Aorta (tissue), 5 donors: ENCODE measurements at regions not wholly inside any gene's neighbourhood (a gene's known extent, or its start where the extent isn't known, plus 50 kb on each side); places are given as distances from the start of the nearest gene placed in this dataset.

ENCODE experiments used
- ATAC-seq: fragments of 200-7000 bp; cut with Tn5 transposase; one replicate; pipeline ENCODE4 v1.9.1; 2022; ENCODE audit warnings: moderate library complexity; ENCODE audit not compliant: low FRiP score
- DNase-seq, 2 donors: peaks; one replicate each; pipeline ENCODE4 v3.0.0-alpha.2; 2020
- H3K27ac ChIP-seq, 2 donors: one replicate each; pipeline ENCODE4 v1.5.1; 2013; ENCODE audit warnings: low read length in 2 of 2, mild to moderate bottlenecking in 2 of 2, moderate library complexity in 2 of 2, control low read depth in 1 of 2, inconsistent platforms in 1 of 2, low read depth in 1 of 2
- H3K27me3 ChIP-seq, 2 donors: one replicate each; pipeline ENCODE4 v1.6.1; 2013; ENCODE audit warnings: control low read depth in 1 of 2, low read length in 1 of 2, mild to moderate bottlenecking in 1 of 2, moderate library complexity in 1 of 2; ENCODE audit not compliant: insufficient read depth in 2 of 2, control insufficient read depth in 1 of 2
- H3K36me3 ChIP-seq, 2 donors: one replicate each; pipeline ENCODE4 v1.6.1; 2013; ENCODE audit warnings: control low read depth in 1 of 2, low read length in 1 of 2, mild to moderate bottlenecking in 1 of 2; ENCODE audit not compliant: insufficient read depth in 2 of 2, control insufficient read depth in 1 of 2
- H3K4me1 ChIP-seq, 2 donors: one replicate each; pipeline ENCODE4 v1.6.1; 2013; ENCODE audit warnings: low read length in 2 of 2, control low read depth in 1 of 2, mild to moderate bottlenecking in 1 of 2, moderate library complexity in 1 of 2; ENCODE audit not compliant: insufficient read depth in 2 of 2, control insufficient read depth in 1 of 2
- H3K4me3 ChIP-seq, 2 donors: one replicate each; pipeline ENCODE4 v1.5.1; 2013; ENCODE audit warnings: low read length in 2 of 2, control low read depth in 1 of 2, mild to moderate bottlenecking in 1 of 2
- H3K9me3 ChIP-seq: one replicate; pipeline ENCODE4 v1.6.1; 2013; ENCODE audit warnings: mild to moderate bottlenecking, low read length; ENCODE audit not compliant: control insufficient read depth
- WGBS, 2 donors: extraction: QIAGEN DNeasy Blood & Tissue Kit; methylation state at CpG; one replicate each; pipeline ENCODE4 v1.1.7; 2013; 5-methylcytosine and 5-hydroxymethylcytosine counted together
- intact Hi-C, 2 donors: fragments of 100-400 bp; cut with DNase I; formaldehyde crosslinking; loops; one replicate each; pipeline versions ENCODE4 v1.14.2 to v1.15.0; 2022
- donor health status: healthy with polysubstance abuse.
- donor health status: Bipolar disorder and iron deficiency.
- donor health status: DM: no; HTN: no; CAD: no.
- donor health status: DM: no; HTN: no; CAD: no.
- donor health status: DM: yes; HTN: yes; CAD: no.

- ATAC-seq (peak; percentile 38), DNase-seq (peak in 1 of 2 donors; percentile 4)
- H3K4me1 ChIP-seq = no peaks in the 10 kb centered on the region
- no peaks in the 10 kb centered on the region for H3K36me3 ChIP-seq
- no peak overlapping the region for H3K4me3 ChIP-seq
- 71 to 82% methylated on average over 12 of the region's 12 CpGs for WGBS, 2 donors
- no peak overlapping the region for H3K27ac ChIP-seq
- H3K27me3 ChIP-seq = no peaks in the 10 kb centered on the region
- H3K9me3 ChIP-seq = no peaks in the 10 kb centered on the region
- intact Hi-C loops = no loop called here
Measured at GRCh38 chr3:82939491-82940097, 1178.1 kb upstream of the GBE1 start.

DNA sequence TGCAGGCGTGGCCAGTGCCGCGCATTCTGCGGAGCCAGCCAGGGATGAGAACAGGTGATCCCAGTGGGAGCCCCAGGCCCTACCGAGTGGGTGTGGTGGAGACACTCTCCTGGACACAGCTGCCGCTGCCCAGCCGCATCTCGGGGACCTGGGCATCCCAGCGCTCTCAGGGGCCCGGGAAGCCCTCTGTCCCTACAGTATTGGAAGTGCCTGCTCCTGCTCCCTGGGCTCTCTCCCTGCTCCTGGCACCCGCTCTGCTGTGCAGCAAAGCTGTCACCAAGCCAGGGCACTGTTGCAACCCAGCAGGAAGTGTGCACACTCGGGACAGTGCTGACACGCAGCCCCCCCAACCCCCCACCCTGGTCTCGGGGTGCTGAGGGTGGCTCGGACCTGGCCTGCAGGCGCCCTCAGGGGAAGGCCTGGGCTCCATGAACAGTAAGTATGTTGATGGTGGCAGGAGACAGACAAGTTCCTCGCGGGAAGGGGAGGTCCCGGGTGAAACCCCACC lies 1177.4 kb upstream of the GBE1 start:
- WGBS, 2 donors = 92 to 96% methylated on average over 18 to 19 of the region's 19 CpGs
- Histone ChIP-seq H3K27me3 (no peaks in the 10 kb centered on the region), H3K4me3 (no peak overlapping the region), H3K4me1 (no peaks in the 10 kb centered on the region), H3K9me3 (no peaks in the 10 kb centered on the region), H3K27ac (no peak overlapping the region), H3K36me3 (no peaks in the 10 kb centered on the region)
- DNase-seq (peak in 1 of 2 donors; percentile 57), ATAC-seq (peak; percentile 64)
- intact Hi-C loops = no loop called here

DNA sequence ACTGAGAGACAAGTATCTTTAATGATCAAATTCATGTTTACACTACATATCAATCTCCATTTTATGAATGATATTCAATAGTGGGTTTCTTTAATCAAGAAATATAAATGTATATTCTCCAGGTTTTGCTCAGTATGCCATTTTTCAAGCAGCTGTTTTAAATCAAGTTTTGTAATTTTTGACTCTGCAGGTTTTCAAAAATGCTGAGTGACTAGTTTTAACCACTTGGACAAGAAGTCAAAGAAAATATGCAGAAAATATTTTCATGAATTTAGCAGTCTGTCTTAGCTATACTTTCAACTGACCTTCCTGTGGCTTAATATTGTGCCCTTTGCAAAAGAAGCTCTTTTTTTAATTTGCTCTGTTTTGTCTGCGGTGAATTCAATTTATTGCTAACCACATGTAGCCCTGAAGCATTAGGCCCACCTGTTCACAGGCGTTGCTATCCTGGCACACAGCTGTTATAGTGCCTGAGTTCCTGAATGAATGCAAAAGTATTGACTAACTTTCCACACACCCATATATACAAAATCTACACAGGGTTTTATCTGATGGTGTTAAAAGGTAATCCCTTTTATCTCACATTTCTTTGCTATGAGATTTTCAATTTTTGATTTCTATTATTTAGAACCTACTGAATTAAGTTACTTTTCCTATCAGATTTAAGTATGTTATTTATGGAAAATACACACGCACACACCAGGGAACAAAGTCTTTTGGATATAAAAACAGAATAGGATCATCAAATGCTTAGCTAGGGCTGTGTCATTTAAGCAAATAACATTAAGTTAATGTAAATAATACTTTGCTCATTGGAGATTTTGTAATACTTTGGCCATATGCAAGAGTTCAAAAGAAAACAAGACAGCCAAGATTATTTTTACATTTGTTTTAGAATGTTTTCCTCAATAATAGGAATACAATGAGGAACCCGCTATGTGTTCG lies 1166.1 kb upstream of the GBE1 start:
- intact Hi-C loops = no loop called here
- H3K4me3 ChIP-seq = no peak overlapping the region
- no peaks in the 10 kb centered on the region for H3K27me3 ChIP-seq
- H3K4me1 ChIP-seq = no peaks in the 10 kb centered on the region
- WGBS, 2 donors = 81 to 82% methylated on average over 5 of the region's 5 CpGs
- no peaks in the 10 kb centered on the region for H3K9me3 ChIP-seq
- H3K36me3 ChIP-seq = no peaks in the 10 kb centered on the region
- no peak overlapping the region for H3K27ac ChIP-seq
- ATAC-seq (no peak), DNase-seq (no peak)

DNA sequence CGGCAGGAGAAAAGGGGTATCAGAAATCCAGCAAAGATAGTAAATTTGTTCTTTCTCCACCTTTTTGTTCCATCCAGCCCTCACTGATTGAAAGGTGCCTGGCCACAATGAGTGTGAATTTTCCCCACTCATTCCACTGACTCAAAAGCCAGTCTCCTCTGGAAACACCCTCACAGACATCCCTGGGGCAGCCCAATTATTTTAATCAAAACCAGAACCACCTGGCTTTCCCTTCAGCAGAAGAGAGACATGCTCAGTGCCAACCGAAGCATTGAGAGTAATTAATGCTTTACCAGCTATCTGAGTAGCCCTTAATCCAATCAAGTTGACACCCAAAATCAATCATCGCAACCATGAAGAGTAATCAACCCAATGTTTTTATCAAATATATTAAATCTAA lies 1129.6 kb upstream of the GBE1 start:
- 67 to 86% methylated on average over 3 of the region's 3 CpGs for WGBS, 2 donors
- H3K9me3 ChIP-seq = no peaks in the 10 kb centered on the region
- ATAC-seq = no peak
- H3K36me3 ChIP-seq = no peaks in the 10 kb centered on the region
- H3K4me3 ChIP-seq = no peak overlapping the region
- no peak for DNase-seq
- intact Hi-C loops = no loop called here
- no peak overlapping the region for H3K27ac ChIP-seq
- H3K4me1 ChIP-seq = no peaks in the 10 kb centered on the region
- H3K27me3 ChIP-seq = no peaks in the 10 kb centered on the region

GRCh38 chr3:82883072-82883471 lies 1121.6 kb upstream of the GBE1 start:
- H3K36me3 ChIP-seq = no peaks in the 10 kb centered on the region
- 88 to 91% methylated on average over 2 of the region's 2 CpGs for WGBS, 2 donors
- H3K27ac ChIP-seq = no peak overlapping the region
- no peak overlapping the region for H3K4me3 ChIP-seq
- DNase-seq = no peak
- H3K27me3 ChIP-seq = no peaks in the 10 kb centered on the region
- H3K4me1 ChIP-seq = no peaks in the 10 kb centered on the region
- no peaks in the 10 kb centered on the region for H3K9me3 ChIP-seq
- intact Hi-C loops = no loop called here
- ATAC-seq = no peak

DNA sequence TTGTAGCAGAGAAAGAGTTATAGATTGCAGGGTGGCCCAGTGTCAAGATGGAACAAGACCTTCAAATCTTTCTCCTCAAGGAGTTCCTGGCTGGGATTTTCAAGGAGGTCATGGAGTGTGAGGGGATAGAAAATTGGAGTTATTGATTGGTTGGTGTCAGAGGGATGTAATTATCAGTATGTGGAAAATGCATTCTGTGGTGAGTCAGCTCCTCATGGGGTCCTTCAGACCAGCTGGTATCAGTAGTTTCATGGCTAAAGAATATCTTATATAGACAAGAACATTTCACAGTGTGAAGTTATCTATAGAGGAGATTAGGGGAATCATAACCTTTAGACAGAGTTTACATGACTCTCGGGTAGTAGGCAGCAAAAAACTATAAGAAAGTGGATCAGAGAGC lies 1114.0 kb upstream of the GBE1 start:
- Histone ChIP-seq H3K9me3 (no peaks in the 10 kb centered on the region), H3K27me3 (no peaks in the 10 kb centered on the region), H3K4me3 (no peak overlapping the region), H3K27ac (no peak overlapping the region), H3K4me1 (no peaks in the 10 kb centered on the region), H3K36me3 (no peaks in the 10 kb centered on the region)
- WGBS, 2 donors = 57 to 65% methylated on average over 1 of the region's 1 CpG
- DNase-seq (no peak), ATAC-seq (no peak)
- intact Hi-C loops = no loop called here

- ATAC-seq (no peak), DNase-seq (no peak)
- intact Hi-C loops = no loop called here
- no peaks in the 10 kb centered on the region for H3K4me1 ChIP-seq
- H3K4me3 ChIP-seq = no peak overlapping the region
- H3K9me3 ChIP-seq = no peaks in the 10 kb centered on the region
- no peaks in the 10 kb centered on the region for H3K36me3 ChIP-seq
- H3K27ac ChIP-seq = no peak overlapping the region
- H3K27me3 ChIP-seq = no peaks in the 10 kb centered on the region
Measured at GRCh38 chr3:82839871-82840270, 1078.4 kb upstream of the GBE1 start.

DNA sequence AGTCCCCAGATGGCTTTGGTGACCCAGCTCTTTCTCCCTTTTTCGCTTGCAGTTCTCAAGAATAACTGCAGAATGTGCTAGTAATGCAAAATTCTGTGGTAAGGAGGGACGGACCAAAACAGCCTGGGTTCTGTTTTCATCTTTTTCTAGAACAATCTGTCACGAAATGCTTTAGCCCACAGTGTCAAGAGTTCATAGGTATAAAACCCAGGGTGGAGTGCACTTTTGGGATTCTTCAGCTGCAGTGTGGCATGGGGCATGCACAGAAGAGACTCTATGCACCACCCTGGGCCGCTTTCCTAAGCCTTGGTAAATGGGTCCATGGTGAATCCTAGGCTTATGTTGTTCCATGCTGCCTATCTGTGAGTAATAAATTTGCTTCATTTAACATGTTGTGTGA lies 1072.7 kb upstream of the GBE1 start:
- no peak for ATAC-seq
- intact Hi-C loops = no loop called here
- Histone ChIP-seq H3K27ac (no peak overlapping the region), H3K4me1 (no peaks in the 10 kb centered on the region), H3K27me3 (no peaks in the 10 kb centered on the region), H3K36me3 (no peaks in the 10 kb centered on the region), H3K9me3 (no peaks in the 10 kb centered on the region), H3K4me3 (no peak overlapping the region)
- DNase-seq = no peak
- WGBS, 2 donors = 76 to 77% methylated on average over 4 of the region's 4 CpGs

GRCh38 chr3:82824491-82824890 lies 1063.0 kb upstream of the GBE1 start:
- no peaks in the 10 kb centered on the region for H3K27me3 ChIP-seq
- no peak overlapping the region for H3K27ac ChIP-seq
- intact Hi-C loops = no loop called here
- DNase-seq = no peak
- WGBS, 2 donors = 19% methylated on average over 2 of the region's 2 CpGs
- no peaks in the 10 kb centered on the region for H3K4me1 ChIP-seq
- H3K4me3 ChIP-seq = no peak overlapping the region
- no peaks in the 10 kb centered on the region for H3K36me3 ChIP-seq
- ATAC-seq = no peak
- no peaks in the 10 kb centered on the region for H3K9me3 ChIP-seq
